ENCODE measurements at regions not wholly inside any gene's neighbourhood (a gene's known extent, or its start where the extent isn't known, plus 50 kb on each side); places are given as distances from the start of the nearest gene placed in this dataset.
"Not testable (repeated sequence)": the region's sequence is repeated elsewhere in the genome, so short reads cannot be mapped to it uniquely, and the experiment has no call there.

GRCh38 chr2:90123409-90123808 lies 1431.9 kb downstream of the RPIA start:
- TF ChIP-seq POLR2A, CTCF (IDR thresholded peaks at IDR 0.05): not testable (repeated sequence)

Data from adrenal gland (tissue), 5 donors.